Naive B cell (primary cell): ENCODE measurements at regions not wholly inside any gene's neighbourhood (a gene's known extent, or its start where the extent isn't known, plus 50 kb on each side); places are given as distances from the start of the nearest gene placed in this dataset.

Experiments used
- ATAC-seq, 2 donors: fragments of 150-1000 bp; cut with Tn5 transposase; 2 replicates each; pipeline ENCODE4 v1.10.0; 2021; ENCODE audit warnings: low read depth in 2 of 2, mild to moderate bottlenecking in 2 of 2, moderate library complexity in 2 of 2
- DNase-seq: peaks from one replicate; pipeline ENCODE4 v3.0.0; 2022
- H3K27ac Mint-ChIP-seq, 6 donors: one replicate each; pipeline ENCODE4 v1.8.0; 2020 to 2022; ENCODE audit warnings: mild to moderate bottlenecking in 6 of 6, mixed read lengths in 6 of 6, moderate library complexity in 5 of 6, inconsistent platforms in 2 of 6
- H3K27me3 Mint-ChIP-seq, 3 donors: one replicate each; pipeline ENCODE4 v1.8.0; 2021 to 2022; ENCODE audit warnings: mixed read lengths in 3 of 3, mild to moderate bottlenecking in 1 of 3
- H3K36me3 Mint-ChIP-seq, 2 donors: one replicate each; pipeline ENCODE4 v1.8.0; 2020 to 2022; ENCODE audit warnings: mixed read lengths in 2 of 2, inconsistent platforms in 1 of 2, mild to moderate bottlenecking in 1 of 2
- H3K4me1 Mint-ChIP-seq, 3 donors: one replicate each; pipeline ENCODE4 v1.8.0; 2020 to 2022; ENCODE audit warnings: mixed read lengths in 3 of 3, inconsistent platforms in 1 of 3, mild to moderate bottlenecking in 1 of 3, moderate library complexity in 1 of 3
- H3K4me3 Mint-ChIP-seq, 8 donors: one replicate each; pipeline ENCODE4 v1.8.0; 2020 to 2022; ENCODE audit warnings: mild to moderate bottlenecking in 8 of 8, mixed read lengths in 8 of 8, moderate library complexity in 8 of 8, inconsistent platforms in 2 of 8
- H3K9me3 Mint-ChIP-seq, 7 donors: one replicate each; pipeline ENCODE4 v1.8.0; 2020 to 2022; ENCODE audit warnings: mixed read lengths in 7 of 7, mild to moderate bottlenecking in 5 of 7, inconsistent platforms in 2 of 7, moderate library complexity in 1 of 7

DNA sequence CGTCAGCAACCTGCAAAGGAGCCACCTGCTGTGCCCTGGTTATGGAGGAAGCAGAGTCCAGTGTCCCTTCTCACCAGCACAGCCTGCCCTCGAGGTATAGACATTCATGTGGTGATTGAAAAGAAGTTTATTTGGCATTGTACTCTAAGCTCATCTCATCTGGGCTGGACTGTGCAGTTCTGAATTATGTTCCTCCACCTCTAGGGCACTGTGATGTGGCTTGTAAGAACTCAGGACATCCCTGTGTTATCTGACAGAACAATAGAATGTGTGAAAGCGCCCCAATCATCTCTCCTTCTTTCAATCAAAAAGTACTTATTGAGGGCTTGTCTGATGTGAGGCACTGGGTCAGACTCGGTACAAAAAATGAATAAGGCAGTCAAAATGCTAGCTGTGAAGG lies 140.1 kb downstream of the DHRS2 start:
- no peaks in the 10 kb centered on the region for H3K36me3 Mint-ChIP-seq
- no peaks in the 10 kb centered on the region for H3K4me1 Mint-ChIP-seq
- ATAC-seq (no peak), DNase-seq (no peak)
- H3K4me3 Mint-ChIP-seq = no peak overlapping the region
- H3K27ac Mint-ChIP-seq = no peak overlapping the region
- H3K27me3 Mint-ChIP-seq = peaks cover 32 to 51% (median 33%) of the 10 kb centered on the region in 3 donors
- H3K9me3 Mint-ChIP-seq = peaks cover 0 to 6% (median 0%) of the 10 kb centered on the region in 7 donors

DNA sequence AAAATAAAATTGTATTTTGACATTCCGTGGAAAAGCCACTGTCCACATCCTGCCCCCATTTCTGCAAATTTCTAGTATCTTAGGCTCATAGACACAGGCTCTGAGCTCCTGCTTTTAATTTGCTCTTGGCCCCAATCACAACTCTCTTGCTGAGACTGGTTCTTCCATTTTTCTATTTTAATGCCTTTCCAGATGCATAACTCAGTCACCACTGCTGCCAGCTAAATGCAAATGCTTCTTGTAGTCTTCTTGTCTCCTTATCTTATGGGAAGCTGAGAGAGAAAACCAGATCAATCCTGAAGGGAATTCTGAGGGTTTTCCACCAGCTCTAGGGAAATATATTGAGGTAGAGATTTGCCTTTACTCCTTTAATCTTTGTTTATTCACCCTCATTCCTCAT lies 149.0 kb downstream of the DHRS2 start:
- H3K4me3 Mint-ChIP-seq = no peak overlapping the region

DNA sequence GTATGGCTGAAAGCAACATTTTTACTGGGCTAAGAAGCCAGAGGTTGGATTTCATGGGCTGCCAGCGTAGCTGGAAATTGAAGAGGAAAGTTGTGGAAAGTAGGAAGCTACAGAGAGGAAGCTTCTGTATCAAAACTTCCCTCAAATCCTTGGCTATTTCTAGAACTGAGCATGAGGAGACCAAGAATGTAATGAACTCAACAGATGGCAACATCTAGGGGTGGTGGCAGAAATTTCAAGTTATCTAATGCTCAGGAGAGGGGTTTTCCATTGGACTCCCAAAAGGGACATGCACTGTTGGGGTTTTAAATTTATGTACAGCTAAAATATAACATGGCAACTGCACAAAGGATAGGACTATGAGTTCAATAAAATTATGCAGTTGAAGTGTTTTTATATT lies 151.3 kb downstream of the DHRS2 start:
- H3K4me1 Mint-ChIP-seq = no peaks in the 10 kb centered on the region
- H3K9me3 Mint-ChIP-seq = peaks cover 0 to 21% (median 6%) of the 10 kb centered on the region in 7 donors
- DNase-seq = no peak
- H3K27ac Mint-ChIP-seq = no peak overlapping the region
- H3K4me3 Mint-ChIP-seq = no peak overlapping the region
- H3K27me3 Mint-ChIP-seq = peaks cover 23 to 29% (median 25%) of the 10 kb centered on the region in 3 donors
- no peak for ATAC-seq
- H3K36me3 Mint-ChIP-seq = no peaks in the 10 kb centered on the region

More for the DNA sequence above, 149.0 kb downstream of the DHRS2 start:
- Mint-ChIP-seq H3K4me1 (no peaks in the 10 kb centered on the region), H3K27me3 (peaks cover 19 to 41% (median 35%) of the 10 kb centered on the region in 3 donors), H3K36me3 (no peaks in the 10 kb centered on the region), H3K27ac (no peak overlapping the region), H3K9me3 (peaks cover 2 to 12% (median 8%) of the 10 kb centered on the region in 7 donors)
- ATAC-seq (no peak), DNase-seq (no peak)

DNA sequence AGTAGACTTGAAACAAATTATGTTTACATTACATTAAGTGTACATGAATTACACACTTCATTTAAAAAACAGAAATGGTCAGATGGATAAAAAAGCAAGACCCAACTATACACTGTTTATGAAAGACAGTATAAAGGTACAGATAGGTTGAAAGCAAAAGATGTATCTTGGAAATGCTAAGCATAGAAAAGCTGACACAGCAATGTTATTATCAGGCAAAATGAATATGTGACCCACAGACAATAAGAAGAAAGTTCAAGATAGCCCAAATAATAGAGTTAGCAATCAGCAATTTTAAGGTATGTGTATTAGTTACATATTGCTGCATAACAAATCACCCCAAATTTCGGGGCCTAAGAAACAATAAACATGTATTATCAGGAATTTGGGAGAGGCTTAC lies 153.5 kb downstream of the DHRS2 start:
- Mint-ChIP-seq H3K27ac (no peak overlapping the region), H3K9me3 (peaks cover 0 to 21% (median 4%) of the 10 kb centered on the region in 7 donors), H3K36me3 (no peaks in the 10 kb centered on the region), H3K27me3 (peaks cover 14 to 22% (median 16%) of the 10 kb centered on the region in 3 donors), H3K4me1 (no peaks in the 10 kb centered on the region), H3K4me3 (no peak overlapping the region)
- ATAC-seq (no peak), DNase-seq (no peak)

DNA sequence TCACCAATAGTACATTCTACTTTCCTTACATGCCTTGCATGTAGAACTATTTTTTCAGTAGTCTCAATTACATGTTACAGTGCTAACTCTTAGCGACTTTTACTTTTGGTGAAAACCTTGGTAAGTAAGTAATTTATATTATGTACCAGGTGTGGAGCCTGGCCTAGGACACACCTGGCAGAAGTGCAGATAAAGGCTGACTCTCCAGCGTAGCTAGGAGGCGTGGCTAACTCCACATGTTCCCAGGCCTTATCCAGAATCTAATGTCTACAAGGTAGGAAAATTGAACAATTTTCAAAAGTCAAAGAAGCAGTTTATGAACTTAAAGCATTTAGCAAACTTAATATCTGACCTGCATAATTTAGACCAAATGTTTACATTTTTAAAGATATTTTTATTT lies 157.4 kb downstream of the DHRS2 start:
- H3K27ac Mint-ChIP-seq = no peak overlapping the region
- H3K4me3 Mint-ChIP-seq = no peak overlapping the region
- ATAC-seq = no peak
- DNase-seq = no peak
- peaks cover 7 to 23% (median 18%) of the 10 kb centered on the region in 3 donors for H3K27me3 Mint-ChIP-seq
- no peaks in the 10 kb centered on the region for H3K4me1 Mint-ChIP-seq
- H3K36me3 Mint-ChIP-seq = no peaks in the 10 kb centered on the region
- peaks cover under 1 to 18% (median 3%) of the 10 kb centered on the region in 7 donors for H3K9me3 Mint-ChIP-seq

DNA sequence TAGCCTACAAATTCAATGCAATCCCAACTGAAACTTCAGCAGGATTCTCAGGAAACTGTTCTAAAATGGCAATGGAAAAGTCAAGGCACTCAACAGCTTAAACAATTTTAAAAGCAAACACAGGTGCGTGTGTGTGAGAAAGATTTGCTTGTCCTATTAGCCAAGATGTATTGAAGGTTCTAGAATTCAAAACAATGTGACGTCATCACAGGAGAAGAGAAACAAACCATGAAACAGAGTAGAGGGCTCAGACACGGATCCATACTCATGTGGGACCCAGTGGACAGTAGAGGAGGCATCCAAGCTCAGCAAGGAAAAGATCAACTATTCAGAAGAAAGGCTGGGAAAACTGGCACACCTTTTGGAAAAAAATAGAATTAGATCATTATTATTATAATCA lies 152.8 kb upstream of the DHRS4 start:
- Mint-ChIP-seq H3K36me3 (no peaks in the 10 kb centered on the region), H3K27ac (no peak overlapping the region), H3K4me1 (no peaks in the 10 kb centered on the region), H3K9me3 (peaks cover 9 to 23% (median 12%) of the 10 kb centered on the region in 7 donors), H3K4me3 (no peak overlapping the region), H3K27me3 (peaks cover 13 to 26% (median 18%) of the 10 kb centered on the region in 3 donors)
- DNase-seq (no peak), ATAC-seq (no peak)

DNA sequence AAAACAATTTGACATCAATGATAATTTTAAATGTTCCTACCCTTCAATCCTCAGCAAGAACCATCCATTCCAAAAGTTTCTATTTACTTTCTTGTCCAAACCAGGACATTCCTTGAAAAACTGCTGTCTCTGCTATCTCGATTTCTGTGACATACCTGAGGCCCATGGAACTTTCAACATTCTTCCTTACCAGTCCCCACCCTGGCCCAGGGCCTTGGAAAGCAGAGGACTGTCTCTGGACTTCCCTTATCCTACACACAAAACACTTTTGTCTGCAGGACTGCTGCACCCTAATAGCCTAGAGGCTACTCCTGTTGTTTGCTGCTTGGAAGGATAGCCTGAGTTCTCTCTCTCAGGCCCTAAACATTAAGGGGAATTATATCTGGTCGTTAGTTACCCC lies 151.8 kb upstream of the DHRS4 start:
- H3K27me3 Mint-ChIP-seq = peaks cover 13 to 26% (median 18%) of the 10 kb centered on the region in 3 donors
- DNase-seq (no peak), ATAC-seq (no peak)
- peaks cover 9 to 31% (median 12%) of the 10 kb centered on the region in 7 donors for H3K9me3 Mint-ChIP-seq
- no peak overlapping the region for H3K27ac Mint-ChIP-seq
- no peaks in the 10 kb centered on the region for H3K4me1 Mint-ChIP-seq
- no peak overlapping the region for H3K4me3 Mint-ChIP-seq
- no peaks in the 10 kb centered on the region for H3K36me3 Mint-ChIP-seq

DNA sequence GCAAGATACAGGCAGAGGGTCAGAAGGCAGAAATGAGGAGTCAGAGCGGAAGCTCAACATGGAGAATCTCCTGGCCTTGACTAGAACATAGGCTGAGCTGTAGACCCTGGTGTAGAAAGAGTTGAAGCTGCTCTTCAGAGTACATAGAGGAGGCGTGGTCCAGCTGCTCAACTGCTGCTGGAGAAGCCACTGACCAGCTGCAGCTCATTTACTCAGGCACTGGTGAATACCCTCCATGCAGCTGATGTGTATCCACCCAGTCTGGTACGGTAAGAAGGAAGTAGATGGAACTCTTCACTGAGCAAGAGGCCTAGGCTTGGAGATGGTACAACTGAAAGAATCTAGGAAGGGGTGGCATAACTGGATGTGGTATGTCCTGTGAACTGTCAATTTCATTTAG lies 148.8 kb upstream of the DHRS4 start:
- H3K4me3 Mint-ChIP-seq = no peak overlapping the region

DNA sequence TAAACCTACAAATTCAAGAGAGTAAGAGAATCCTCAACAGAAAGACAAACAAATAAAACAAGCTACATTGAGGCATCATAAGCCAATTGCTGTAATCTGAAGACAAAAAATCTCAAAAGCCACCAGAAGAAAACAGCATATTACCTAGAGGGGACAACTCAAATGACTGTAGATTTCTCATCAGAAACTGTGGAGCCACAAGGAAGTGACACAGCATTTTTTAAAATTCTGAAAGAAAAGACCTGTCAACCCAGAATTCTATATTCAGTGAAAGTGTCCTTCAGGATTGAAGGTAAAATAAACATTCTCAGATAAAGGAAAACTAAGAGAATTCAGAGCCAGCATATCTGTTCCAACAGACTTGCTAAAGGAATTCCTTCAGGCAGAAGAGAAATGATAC lies 147.8 kb upstream of the DHRS4 start:
- no peaks in the 10 kb centered on the region for H3K4me1 Mint-ChIP-seq
- H3K36me3 Mint-ChIP-seq = no peaks in the 10 kb centered on the region
- H3K9me3 Mint-ChIP-seq = peaks cover 8 to 38% (median 14%) of the 10 kb centered on the region in 7 donors
- no peak overlapping the region for H3K4me3 Mint-ChIP-seq
- H3K27me3 Mint-ChIP-seq = peaks cover 5 to 14% (median 5%) of the 10 kb centered on the region in 3 donors
- ATAC-seq (no peak), DNase-seq (no peak)
- no peak overlapping the region for H3K27ac Mint-ChIP-seq

More for the DNA sequence above, 148.8 kb upstream of the DHRS4 start:
- H3K4me1 Mint-ChIP-seq = no peaks in the 10 kb centered on the region
- H3K9me3 Mint-ChIP-seq = peaks cover 8 to 38% (median 14%) of the 10 kb centered on the region in 7 donors
- peaks cover 5 to 18% (median 9%) of the 10 kb centered on the region in 3 donors for H3K27me3 Mint-ChIP-seq
- no peak for ATAC-seq
- no peak for DNase-seq
- H3K36me3 Mint-ChIP-seq = no peaks in the 10 kb centered on the region
- H3K27ac Mint-ChIP-seq = no peak overlapping the region

DNA sequence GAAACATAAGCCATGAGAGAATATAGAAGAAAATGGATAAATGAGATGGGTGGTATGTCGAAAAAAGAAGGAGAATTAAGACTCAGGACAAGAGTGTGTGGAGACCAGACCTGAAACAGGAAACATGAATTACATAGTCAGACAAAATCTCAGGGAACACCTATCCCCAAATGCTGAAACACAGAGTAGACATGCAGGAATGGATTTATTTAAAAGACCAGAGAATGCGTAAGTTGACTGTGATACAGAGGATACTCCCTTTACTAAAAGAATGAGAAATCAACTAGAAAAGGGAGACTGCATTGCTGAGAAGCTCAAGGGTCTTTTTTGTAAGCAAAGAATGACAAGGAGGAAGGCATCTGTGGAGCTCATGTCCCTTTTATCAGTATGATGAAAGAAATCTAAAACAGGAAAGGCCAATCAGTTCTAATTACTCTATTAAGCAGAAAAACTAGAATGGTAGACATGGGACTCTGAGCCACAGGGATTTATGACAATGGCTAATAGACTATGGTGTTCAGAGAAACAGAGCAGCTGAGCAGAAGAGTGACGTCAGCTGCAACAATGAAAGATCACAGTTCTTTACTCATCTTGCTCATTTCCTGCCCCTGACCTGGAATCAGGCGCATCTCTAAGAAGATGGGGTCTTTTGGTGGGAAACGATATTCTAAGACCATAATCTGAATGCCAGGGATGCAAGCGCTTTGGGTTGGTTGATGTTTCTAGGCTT lies 138.9 kb upstream of the DHRS4 start:
- peaks cover 0 to 16% (median 8%) of the 10 kb centered on the region in 3 donors for H3K27me3 Mint-ChIP-seq
- no peak overlapping the region for H3K4me3 Mint-ChIP-seq
- H3K4me1 Mint-ChIP-seq = no peaks in the 10 kb centered on the region
- no peak overlapping the region for H3K27ac Mint-ChIP-seq
- no peaks in the 10 kb centered on the region for H3K36me3 Mint-ChIP-seq
- DNase-seq (no peak), ATAC-seq (no peak)
- H3K9me3 Mint-ChIP-seq = peaks cover 0 to 36% (median 9%) of the 10 kb centered on the region in 7 donors

DNA sequence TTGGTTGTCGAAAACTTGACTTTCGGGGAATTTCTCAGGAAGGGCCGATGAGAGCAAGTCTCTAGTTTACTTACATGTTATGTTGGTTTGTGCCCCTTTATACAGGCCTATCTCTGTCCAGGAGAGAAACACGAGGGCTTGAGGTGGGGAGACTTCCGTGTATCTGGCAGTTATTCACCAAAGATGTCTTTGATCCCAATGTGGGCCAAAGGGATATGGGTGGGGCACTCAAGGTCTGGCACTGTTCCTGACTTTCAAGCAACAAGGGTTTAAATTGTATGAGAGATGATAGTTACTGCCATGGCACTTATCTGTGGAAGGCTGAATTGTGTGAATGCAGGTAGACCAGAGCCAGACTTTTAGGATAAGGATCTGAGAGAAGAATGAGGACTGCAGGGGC lies 137.2 kb upstream of the DHRS4 start:
- H3K9me3 Mint-ChIP-seq = peaks cover 4 to 50% (median 12%) of the 10 kb centered on the region in 7 donors
- peaks cover 0 to 20% (median 5%) of the 10 kb centered on the region in 3 donors for H3K27me3 Mint-ChIP-seq
- no peaks in the 10 kb centered on the region for H3K36me3 Mint-ChIP-seq
- no peaks in the 10 kb centered on the region for H3K4me1 Mint-ChIP-seq
- ATAC-seq (no peak), DNase-seq (no peak)
- no peak overlapping the region for H3K27ac Mint-ChIP-seq
- no peak overlapping the region for H3K4me3 Mint-ChIP-seq

DNA sequence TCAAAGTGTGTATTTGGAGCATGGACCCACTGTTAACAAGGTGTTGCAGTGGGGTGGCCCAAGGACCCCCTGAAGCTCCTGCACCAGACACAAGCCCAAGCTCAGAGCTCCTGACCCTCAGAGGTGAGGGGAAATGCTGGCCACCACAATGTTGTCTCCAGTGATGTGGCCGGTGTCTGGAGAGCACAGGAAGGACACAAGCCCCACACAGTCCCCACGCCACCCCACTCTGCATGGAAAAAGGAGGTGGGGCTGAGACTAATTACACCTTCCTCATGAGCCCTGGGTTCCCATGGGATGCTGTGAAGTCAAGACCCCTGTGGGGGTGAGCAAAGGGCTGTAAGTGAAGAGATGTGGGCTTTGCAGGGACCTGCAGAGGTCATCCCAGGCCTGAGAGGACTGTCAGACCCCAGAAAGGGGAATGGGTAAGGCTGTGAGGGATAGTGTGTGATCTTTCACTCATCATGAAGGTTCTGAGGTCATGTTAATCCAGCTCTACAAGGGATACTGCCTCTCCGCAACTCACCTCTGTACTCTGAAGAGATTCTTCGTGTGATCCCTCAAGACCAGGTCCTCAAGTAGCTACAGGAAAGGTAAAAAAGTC lies 136.3 kb upstream of the DHRS4 start:
- H3K36me3 Mint-ChIP-seq = no peaks in the 10 kb centered on the region
- H3K4me1 Mint-ChIP-seq = no peaks in the 10 kb centered on the region
- H3K9me3 Mint-ChIP-seq = peaks cover 4 to 52% (median 14%) of the 10 kb centered on the region in 7 donors
- no peak overlapping the region for H3K27ac Mint-ChIP-seq
- no peak overlapping the region for H3K4me3 Mint-ChIP-seq
- DNase-seq (no peak), ATAC-seq (no peak)
- H3K27me3 Mint-ChIP-seq = peaks cover 0 to 22% (median 5%) of the 10 kb centered on the region in 3 donors

DNA sequence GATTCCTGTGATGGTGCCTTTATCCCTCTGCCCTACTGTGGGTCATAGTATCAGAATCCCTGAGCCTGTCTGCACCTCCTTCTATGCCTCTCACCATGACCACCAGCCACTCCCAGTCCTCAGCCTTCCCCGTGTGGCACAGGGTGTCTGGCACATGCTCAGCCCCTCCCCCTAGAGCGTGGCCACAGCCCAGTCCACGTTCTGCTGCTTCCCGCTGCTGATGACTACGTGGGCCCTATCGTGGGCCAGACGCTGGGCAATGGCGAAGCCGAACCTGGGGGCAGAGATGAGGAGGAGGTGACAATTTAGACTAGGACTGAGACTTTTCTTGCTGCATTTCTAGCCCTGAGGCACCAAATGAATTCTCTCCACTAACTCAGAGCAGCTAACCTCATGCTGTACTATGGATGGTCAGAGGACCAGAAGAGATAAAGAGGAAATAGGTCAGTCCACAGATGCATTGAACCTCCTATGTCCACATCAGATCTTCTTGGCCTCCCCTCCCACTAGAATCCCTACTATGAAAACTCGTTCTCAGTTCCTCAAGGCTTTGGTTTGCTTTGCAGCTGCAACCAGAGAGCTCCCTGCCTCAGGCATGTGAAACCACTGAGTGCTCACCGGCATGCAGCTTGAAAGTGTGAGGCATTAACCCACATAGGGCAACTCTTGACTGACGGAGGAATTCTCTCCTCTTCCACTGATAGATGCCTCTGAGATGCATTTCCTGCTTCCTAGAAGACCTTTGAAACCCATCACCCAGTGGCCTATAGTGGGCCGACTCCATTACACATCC lies 126.3 kb upstream of the DHRS4 start:
- Mint-ChIP-seq H3K4me1 (no peaks in the 10 kb centered on the region), H3K27ac (peak overlapping the region in 1 of 6 donors; percentile 71), H3K36me3 (no peaks in the 10 kb centered on the region), H3K4me3 (no peak overlapping the region), H3K9me3 (no peaks in the 10 kb centered on the region), H3K27me3 (peaks cover 4 to 22% (median 11%) of the 10 kb centered on the region in 3 donors)
- no peak for DNase-seq
- no peak for ATAC-seq
